Caco-2 (cell line): ENCODE measurements at regions not wholly inside any gene's neighbourhood (a gene's known extent, or its start where the extent isn't known, plus 50 kb on each side); places are given as distances from the start of the nearest gene placed in this dataset.

Experiments used
- BruUV-seq: library from RNA; stranded (reverse); fragments of 400-500 nt; replicated peaks from 2 replicates; lab custom pipeline; 2021; lab: Mats Ljungman, UMichigan
- CTCF ChIA-PET: fragments of 300-600 bp; sonication (Branson Sonifier 250); formaldehyde crosslinking; loops from one replicate; lab custom pipeline; 2022; ENCODE audit warnings: antibody characterized with exemption; lab: Charles Lee
- POLR2A ChIA-PET: fragments of 300-600 bp; sonication (Branson Sonifier 250); formaldehyde crosslinking; loops from one replicate; lab custom pipeline; 2022; ENCODE audit warnings: antibody characterized with exemption; lab: Charles Lee
- DNase-seq, 2 experiments: peaks; one replicate each; pipeline versions ENCODE4 v3.0.0 to v3.0.0-alpha.2; 2020 to 2022
- H3K27me3 ChIP-seq: replicated peaks from 2 replicates; pipeline ENCODE4 v1.6.0; 2011; ENCODE audit warnings: low read length; ENCODE audit not compliant: control insufficient read depth, insufficient read depth
- H3K36me3 ChIP-seq: 2 replicates; pipeline ENCODE4 v1.5.1; 2011; ENCODE audit warnings: low read length; ENCODE audit not compliant: control insufficient read depth, insufficient read depth
- H3K4me1 ChIP-seq: fragments of 250-450 bp; sonication (Bioruptor Pico); 2 replicates; pipeline ENCODE4 v1.5.1; 2020; ENCODE audit warnings: mild to moderate bottlenecking
- H3K4me3 ChIP-seq: 2 replicates; pipeline ENCODE4 v1.5.1; 2011; ENCODE audit warnings: low read depth, mild to moderate bottlenecking, control low read depth, low read length
- H3K9me3 ChIP-seq: fragments of 250-450 bp; sonication (Bioruptor Pico); 2 replicates; pipeline ENCODE4 v1.5.1; 2020; ENCODE audit warnings: mild to moderate bottlenecking, moderate library complexity
- H3K27ac Mint-ChIP-seq: one replicate; pipeline ENCODE4 v1.8.0; 2022; ENCODE audit warnings: mixed read lengths; ENCODE audit not compliant: unreplicated experiment
- H3K27me3 Mint-ChIP-seq: one replicate; pipeline ENCODE4 v1.8.0; 2022; ENCODE audit warnings: mixed read lengths; ENCODE audit not compliant: insufficient read depth, unreplicated experiment
- H3K36me3 Mint-ChIP-seq: one replicate; pipeline ENCODE4 v1.8.0; 2022; ENCODE audit warnings: mild to moderate bottlenecking, mixed read lengths; ENCODE audit not compliant: insufficient read depth, unreplicated experiment
- H3K4me1 Mint-ChIP-seq: one replicate; pipeline ENCODE4 v1.8.0; 2022; ENCODE audit warnings: low read depth, mixed read lengths; ENCODE audit not compliant: unreplicated experiment
- H3K4me3 Mint-ChIP-seq: one replicate; pipeline ENCODE4 v1.8.0; 2022; ENCODE audit warnings: mild to moderate bottlenecking, moderate library complexity, mixed read lengths; ENCODE audit not compliant: unreplicated experiment
- H3K9me3 Mint-ChIP-seq: one replicate; pipeline ENCODE4 v1.8.0; 2022; ENCODE audit warnings: mixed read lengths; ENCODE audit not compliant: unreplicated experiment
- CTCF ChIP-seq, 2 experiments: fragments of 200-600 bp in 1 of 2; IDR thresholded peaks; 1 replicate in 1 of 2; 2 replicates in 1 of 2; pipeline versions ENCODE4 v1.5.1 to v1.8.0; 2011 to 2022; ENCODE audit warnings: antibody characterized with exemption in 1 of 2, control low read depth in 1 of 2, inconsistent platforms in 1 of 2, low read depth in 1 of 2, low read length in 1 of 2, mild to moderate bottlenecking in 1 of 2, moderate library complexity in 1 of 2; ENCODE audit not compliant: insufficient read depth in 1 of 2, severe bottlenecking in 1 of 2, unreplicated experiment in 1 of 2
- intact Hi-C: fragments of 100-400 bp; cut with micrococcal nuclease; formaldehyde crosslinking; loops from one replicate; pipeline ENCODE4 v1.10.0; 2022; ENCODE audit not compliant: unreplicated experiment

- Histone ChIP-seq H3K27me3 (peaks cover 1% of the 10 kb centered on the region; the same call in 1 of the 2 replicates), H3K9me3 (no peaks in the 10 kb centered on the region), H3K36me3 (no peaks in the 10 kb centered on the region), H3K4me3 (no peak overlapping the region), H3K4me1 (peaks cover 7% of the 10 kb centered on the region; the same call in 1 of the 2 replicates)
- Mint-ChIP-seq H3K4me3 (no peak overlapping the region), H3K27ac (no peak overlapping the region), H3K27me3 (peaks cover 9% of the 10 kb centered on the region), H3K9me3 (no peaks in the 10 kb centered on the region), H3K36me3 (no peaks in the 10 kb centered on the region), H3K4me1 (peaks cover 6% of the 10 kb centered on the region)
- no TSS peak for BruUV-seq
- TF ChIP-seq CTCF (IDR thresholded peaks at IDR 0.05; ENCODE audit: insufficient read depth in 1 of 2, low read depth in 1 of 2, low read length in 1 of 2, severe bottlenecking in 1 of 2, unreplicated experiment in 1 of 2), result no peak
- ChIA-PET CTCF (interaction anchor here (0.6 kb wide), 1 partner anchor 196 kb away, joined by 3 read pairs; no protein-coding TSS in a partner anchor), POLR2A (no interaction called here)
- intact Hi-C loops, result no loop called here
- DNase-seq, result no peak
Measured at GRCh38 chr11:130634961-130635473, 186.6 kb downstream of the ADAMTS15 start.

- no peak overlapping the region for H3K4me3 Mint-ChIP-seq
- intact Hi-C loops, result no loop called here
- no peak overlapping the region for H3K4me3 ChIP-seq
Measured at GRCh38 chr11:130635937-130636630, 187.6 kb downstream of the ADAMTS15 start.

More at GRCh38 chr11:130635937-130636630, 187.6 kb downstream of the ADAMTS15 start:
- Mint-ChIP-seq H3K9me3 (no peaks in the 10 kb centered on the region), H3K36me3 (no peaks in the 10 kb centered on the region), H3K4me1 (peaks cover 6% of the 10 kb centered on the region), H3K27ac (no peak overlapping the region), H3K27me3 (peaks cover 12% of the 10 kb centered on the region)
- Histone ChIP-seq H3K36me3 (no peaks in the 10 kb centered on the region), H3K27me3 (no peaks in the 10 kb centered on the region; the same call in 1 of the 2 replicates), H3K9me3 (no peaks in the 10 kb centered on the region), H3K4me1 (peaks cover 7% of the 10 kb centered on the region; the same call in 1 of the 2 replicates)
- no peak for DNase-seq
- CTCF ChIA-PET, result interaction anchor here (1.3 kb wide), 1 partner anchor 205 kb away, joined by 3 read pairs; no protein-coding TSS in a partner anchor
- POLR2A ChIA-PET, result no interaction called here
- BruUV-seq, result no TSS peak
- no peak for TF ChIP-seq CTCF (IDR thresholded peaks at IDR 0.05; ENCODE audit: insufficient read depth in 1 of 2, low read depth in 1 of 2, low read length in 1 of 2, severe bottlenecking in 1 of 2, unreplicated experiment in 1 of 2)
